Transverse colon (tissue), 4 donors: ENCODE measurements at regions not wholly inside any gene's neighbourhood (a gene's known extent, or its start where the extent isn't known, plus 50 kb on each side); places are given as distances from the start of the nearest gene placed in this dataset.
"Not testable (repeated sequence)": the region's sequence is repeated elsewhere in the genome, so short reads cannot be mapped to it uniquely, and the experiment has no call there.

Source experiments
- DNase-seq: peaks from one replicate; pipeline ENCODE4 v3.0.0-alpha.2; 2019
- H3K27ac ChIP-seq, 4 donors: fragments of 200-600 bp; sonication (generic); 2 replicates each; pipeline ENCODE4 v1.5.1; 2016 to 2018; ENCODE audit warnings: inconsistent platforms in 4 of 4
- H3K27me3 ChIP-seq: fragments of 200-600 bp; sonication (generic); 2 replicates; pipeline ENCODE4 v1.5.1; 2017; ENCODE audit warnings: inconsistent platforms
- H3K36me3 ChIP-seq, 4 donors: fragments of 200-600 bp; sonication (generic); 2 replicates each; pipeline ENCODE4 v1.5.1; 2017 to 2019; ENCODE audit warnings: inconsistent platforms in 4 of 4
- H3K4me1 ChIP-seq, 4 donors: fragments of 200-600 bp; sonication (generic); 2 replicates each; pipeline ENCODE4 v1.5.1; 2017 to 2020; ENCODE audit warnings: inconsistent platforms in 4 of 4
- H3K4me3 ChIP-seq, 4 donors: fragments of 200-600 bp; sonication (generic); 1 replicate in 1 of 4; 2 replicates in 3 of 4; pipeline versions ENCODE4 v1.5.1 to v1.6.1; 2017 to 2019; ENCODE audit warnings: inconsistent platforms in 4 of 4
- H3K9me3 ChIP-seq, 2 donors: fragments of 200-600 bp; sonication (generic); 2 replicates each; pipeline ENCODE4 v1.5.1; 2017 to 2019; ENCODE audit warnings: inconsistent platforms in 2 of 2
- CTCF ChIP-seq, 5 experiments: fragments of 200-600 bp in 3 of 5; fragments of 450-650 bp in 2 of 5; sonication (generic) in 3 of 5; IDR thresholded peaks; 1 replicate in 2 of 5; 2 replicates in 3 of 5; pipeline ENCODE4 v1.5.1; 2016 to 2017; ENCODE audit warnings: antibody characterized with exemption in 5 of 5, inconsistent platforms in 3 of 5, mild to moderate bottlenecking in 2 of 5, moderate library complexity in 1 of 5
- EP300 ChIP-seq: sonication (generic); formaldehyde crosslinking; IDR thresholded peaks from one replicate; pipeline ENCODE4 v1.6.1; 2017; ENCODE audit warnings: antibody characterized with exemption, low read depth
- POLR2A ChIP-seq: fragments of 450-650 bp; IDR thresholded peaks from one replicate; pipeline ENCODE4 v1.6.1; 2016; ENCODE audit warnings: antibody characterized with exemption, mild to moderate bottlenecking, moderate library complexity
- POLR2AphosphoS5 ChIP-seq, 3 donors: sonication (generic); formaldehyde crosslinking; IDR thresholded peaks; one replicate each; pipeline ENCODE4 v1.6.1; 2016; ENCODE audit warnings: antibody characterized with exemption in 3 of 3
- WGBS, 2 donors: methylation state at CpG; one replicate each; pipeline ENCODE4 v1.1.5; 2018; ENCODE audit warnings: low coverage in 1 of 2; 5-methylcytosine and 5-hydroxymethylcytosine counted together
- in situ Hi-C, 4 donors: fragments of 200-750 bp; cut with MboI; loops; one replicate each; pipeline versions ENCODE4 v1.15.0 to v1.15.1; 2017; ENCODE audit warnings: low sequenced_read_pairs in 3 of 4, low pct_ligation_motif_present in 1 of 4, low pct_unique_long_range_greater_than_20kb in 1 of 4
- intact Hi-C: fragments of 100-400 bp; cut with DNase I; formaldehyde crosslinking; loops from one replicate; pipeline ENCODE4 v1.15.1; 2023; ENCODE audit warnings: low total_unique reads

GRCh38 chr19:31039151-31039550, 310.1 kb downstream of the TSHZ3 start:
- Histone ChIP-seq H3K27ac (no peak overlapping the region), H3K4me1 (peaks cover 0 to 8% (median 0%) of the 10 kb centered on the region in 4 donors), H3K36me3 (no peaks in the 10 kb centered on the region), H3K27me3 (peaks cover 11% of the 10 kb centered on the region), H3K4me3 (no peak overlapping the region), H3K9me3 (no peaks in the 10 kb centered on the region)
- 71% methylated on average over 4 of the region's 4 CpGs; no CpG with 5 or more reads in 1 of the 2 donors for WGBS, 2 donors
- in situ Hi-C loops = no loop called here
- DNase-seq = no peak
- intact Hi-C loops = no loop called here
- TF ChIP-seq POLR2A (no peak), POLR2AphosphoS5 (IDR thresholded peaks at IDR 0.05) (no peak), EP300 (no peak), CTCF (IDR thresholded peaks at IDR 0.05) (no peak)

- Histone ChIP-seq H3K4me3 (no peak overlapping the region), H3K4me1 (peaks cover 0 to 8% (median 0%) of the 10 kb centered on the region in 4 donors), H3K36me3 (no peaks in the 10 kb centered on the region), H3K27ac (no peak overlapping the region), H3K9me3 (no peaks in the 10 kb centered on the region), H3K27me3 (peaks cover 7% of the 10 kb centered on the region)
- in situ Hi-C loops = no loop called here
- intact Hi-C loops = no loop called here
- no peak for DNase-seq
- 81 to 87% methylated on average over 2 to 3 of the region's 3 CpGs for WGBS, 2 donors
- TF ChIP-seq POLR2A (no peak), EP300 (no peak), POLR2AphosphoS5 (IDR thresholded peaks at IDR 0.05) (no peak), CTCF (IDR thresholded peaks at IDR 0.05) (no peak)
Observed at GRCh38 chr19:31037286-31037980, 311.8 kb downstream of the TSHZ3 start.

GRCh38 chr19:31031455-31031854, 317.8 kb downstream of the TSHZ3 start:
- H3K36me3 ChIP-seq, DNase-seq, in situ Hi-C loops, H3K27me3 ChIP-seq, H3K27ac ChIP-seq, H3K9me3 ChIP-seq, H3K4me3 ChIP-seq, H3K4me1 ChIP-seq, intact Hi-C loops: not testable (repeated sequence)
- 60 to 62% methylated on average over 4 of the region's 4 CpGs for WGBS, 2 donors

GRCh38 chr19:31023038-31023437, 326.2 kb downstream of the TSHZ3 start:
- Histone ChIP-seq H3K4me1 (no peaks in the 10 kb centered on the region), H3K27ac (no peak overlapping the region), H3K9me3 (no peaks in the 10 kb centered on the region), H3K4me3 (no peak overlapping the region), H3K27me3 (peaks cover 8% of the 10 kb centered on the region), H3K36me3 (no peaks in the 10 kb centered on the region)
- 73 to 80% methylated on average over 1 to 10 of the region's 10 CpGs for WGBS, 2 donors
- intact Hi-C loops (no loop called here), in situ Hi-C loops (no loop called here)
- TF ChIP-seq CTCF (IDR thresholded peaks at IDR 0.05) = no peak
- TF ChIP-seq EP300 = no peak
- TF ChIP-seq POLR2A = no peak
- no peak for TF ChIP-seq POLR2AphosphoS5 (IDR thresholded peaks at IDR 0.05)
- DNase-seq = no peak

- H3K4me1 ChIP-seq = no peaks in the 10 kb centered on the region
- in situ Hi-C loops (no loop called here), intact Hi-C loops (no loop called here)
- TF ChIP-seq POLR2AphosphoS5 (IDR thresholded peaks at IDR 0.05) = no peak
- no peak for TF ChIP-seq CTCF (IDR thresholded peaks at IDR 0.05)
- no peak for TF ChIP-seq EP300
- no peak for TF ChIP-seq POLR2A
- H3K27ac ChIP-seq = no peak overlapping the region
- H3K4me3 ChIP-seq = no peak overlapping the region
- H3K9me3 ChIP-seq = no peaks in the 10 kb centered on the region
- WGBS, 2 donors = 56 to 72% methylated on average over 1 to 5 of the region's 5 CpGs
- H3K27me3 ChIP-seq = no peaks in the 10 kb centered on the region
- DNase-seq = no peak
- no peaks in the 10 kb centered on the region for H3K36me3 ChIP-seq
Observed at GRCh38 chr19:31018936-31019335, 330.3 kb downstream of the TSHZ3 start.
